NCI-H1436 (cell line): ENCODE measurements at regions not wholly inside any gene's neighbourhood (a gene's known extent, or its start where the extent isn't known, plus 50 kb on each side); places are given as distances from the start of the nearest gene placed in this dataset.

Source experiments
- DNase-seq: peaks from one replicate; lab custom pipeline; 2025; lab: John Stamatoyannopoulos, UW

GRCh38 chr12:125193376-125194152 is 128.3 kb downstream of the AACS start:
- DNase-seq: no peak

- DNase-seq: no peak
These were observed 129.0 kb downstream of the AACS start for GRCh38 chr12:125194163-125194773.

- no peak for DNase-seq
These were observed 129.8 kb downstream of the AACS start for GRCh38 chr12:125194987-125195386.

GRCh38 chr12:125197326-125197725 is 132.1 kb downstream of the AACS start:
- DNase-seq: no peak

- no peak for DNase-seq
These were observed 133.4 kb downstream of the AACS start for GRCh38 chr12:125198652-125199051.

- DNase-seq: no peak
These were observed 135.9 kb downstream of the AACS start for GRCh38 chr12:125201090-125201489.

- DNase-seq: no peak
These were observed 136.7 kb downstream of the AACS start for GRCh38 chr12:125201940-125202339.

- no peak for DNase-seq
These were observed 137.2 kb downstream of the AACS start for GRCh38 chr12:125202421-125202820.

GRCh38 chr12:125203145-125203765 is 138.0 kb downstream of the AACS start:
- DNase-seq: peak; percentile 6

GRCh38 chr12:125205386-125205785 is 140.2 kb downstream of the AACS start:
- no peak for DNase-seq

GRCh38 chr12:125206711-125207110 is 141.5 kb downstream of the AACS start:
- no peak for DNase-seq

GRCh38 chr12:125208334-125208733 is 143.1 kb downstream of the AACS start:
- no peak for DNase-seq

GRCh38 chr12:125208942-125209341 is 143.7 kb downstream of the AACS start:
- no peak for DNase-seq

GRCh38 chr12:125210104-125210755 is 145.0 kb downstream of the AACS start:
- no peak for DNase-seq

- no peak for DNase-seq
These were observed 146.2 kb downstream of the AACS start for GRCh38 chr12:125211464-125211863.

GRCh38 chr12:125214289-125214688 is 149.1 kb downstream of the AACS start:
- DNase-seq: no peak

GRCh38 chr12:125216756-125217155 is 151.5 kb downstream of the AACS start:
- no peak for DNase-seq

- no peak for DNase-seq
These were observed 152.1 kb downstream of the AACS start for GRCh38 chr12:125217308-125217707.

GRCh38 chr12:125218952-125219351 is 153.7 kb downstream of the AACS start:
- DNase-seq: no peak

GRCh38 chr12:125220404-125221273 is 155.4 kb downstream of the AACS start:
- DNase-seq: peak; percentile 17

- no peak for DNase-seq
These were observed 156.4 kb downstream of the AACS start for GRCh38 chr12:125221602-125222001.

GRCh38 chr12:125222876-125223275 is 157.6 kb downstream of the AACS start:
- DNase-seq: no peak
